HCT116 (cell line): ENCODE measurements at regions not wholly inside any gene's neighbourhood (a gene's known extent, or its start where the extent isn't known, plus 50 kb on each side); places are given as distances from the start of the nearest gene placed in this dataset.

Experiments
- ATAC-seq: fragments of 200-7000 bp; cut with Tn5 transposase; 2 replicates; pipeline ENCODE4 v1.9.1; 2020; ENCODE audit warnings: mild to moderate bottlenecking, moderate library complexity
- BruUV-seq: library from RNA; stranded (reverse); fragments of 400-500 nt; replicated peaks from 2 replicates; lab custom pipeline; 2021; lab: Mats Ljungman, UMichigan
- CTCF ChIA-PET: fragments of 300-600 bp; sonication (Branson Sonifier 250); formaldehyde crosslinking; loops from one replicate; lab custom pipeline; 2021; ENCODE audit warnings: antibody characterized with exemption; lab: Charles Lee
- POLR2A ChIA-PET: fragments of 300-600, 350-600 bp; sonication (Branson Sonifier 250); formaldehyde crosslinking; loops from one replicate; lab custom pipeline; 2021; ENCODE audit warnings: antibody characterized with exemption; lab: Charles Lee
- RAD21 ChIA-PET, 2 experiments: fragments of 300-600 bp; sonication (Branson Sonifier 250); formaldehyde crosslinking; loops; one replicate each; lab custom pipeline; 2023; ENCODE audit warnings: low total read pairs in 2 of 2; ENCODE audit not compliant: uncharacterized antibody in 2 of 2, unreplicated experiment in 2 of 2, low non-redundant PET in 1 of 2; lab: Charles Lee
- DNase-seq: peaks from one replicate; pipeline ENCODE4 v3.0.0-alpha.2; 2010; ENCODE audit warnings: low read depth, low spot score
- H2AFZ ChIP-seq: fragments of 200-600 bp; shearing (Covaris generic), sonication (generic); 2 replicates; pipeline ENCODE4 v1.6.1; 2017; ENCODE audit warnings: low read depth, mixed run types, mixed read lengths, antibody characterized with exemption, low read length; ENCODE audit not compliant: poor library complexity, severe bottlenecking
- H3K27ac ChIP-seq: 2 replicates; pipeline ENCODE4 v1.5.1; 2012; ENCODE audit warnings: low read depth, low read length
- H3K27me3 ChIP-seq: fragments of 200-600 bp; sonication (generic); 2 replicates; pipeline ENCODE4 v1.6.1; 2016; ENCODE audit warnings: mixed run types, low read length, mixed read lengths; ENCODE audit not compliant: insufficient read depth
- H3K36me3 ChIP-seq, 2 experiments: fragments of 200-500 bp in 1 of 2; fragments of 200-600 bp in 1 of 2; sonication (Bioruptor generic) in 1 of 2; sonication (generic) in 1 of 2; 2 replicates each; pipeline versions ENCODE4 v1.5.1 to v1.6.1; 2014 to 2016; ENCODE audit warnings: low read length in 2 of 2, inconsistent platforms in 1 of 2, mixed read lengths in 1 of 2, mixed run types in 1 of 2; ENCODE audit not compliant: insufficient read depth in 2 of 2, control insufficient read depth in 1 of 2
- H3K4me1 ChIP-seq, 2 experiments: fragments of 200-600 bp in 1 of 2; sonication (generic) in 1 of 2; 2 replicates each; pipeline versions ENCODE4 v1.5.1 to v1.6.1; 2012 to 2017; ENCODE audit warnings: low read length in 2 of 2, inconsistent platforms in 1 of 2, mild to moderate bottlenecking in 1 of 2, mixed read lengths in 1 of 2, mixed run types in 1 of 2, moderate library complexity in 1 of 2; ENCODE audit not compliant: insufficient read depth in 2 of 2, control insufficient read depth in 1 of 2
- H3K4me2 ChIP-seq: fragments of 200-600 bp; sonication (generic); 2 replicates; pipeline ENCODE4 v1.6.1; 2017; ENCODE audit warnings: mixed run types, low read length, mixed read lengths
- H3K4me3 ChIP-seq, 2 experiments: fragments of 200-600 bp in 1 of 2; sonication (generic) in 1 of 2; replicated peaks in 1 of 2; 2 replicates each; pipeline ENCODE4 v1.5.1; 2011 to 2016; ENCODE audit warnings: low read length in 2 of 2, control low read depth in 1 of 2, low read depth in 1 of 2, mild to moderate bottlenecking in 1 of 2, mixed read lengths in 1 of 2, mixed run types in 1 of 2
- H3K79me2 ChIP-seq: fragments of 200-600 bp; sonication (generic); 2 replicates; pipeline ENCODE4 v1.6.1; 2017; ENCODE audit warnings: mild to moderate bottlenecking, mixed run types, low read length, moderate library complexity, mixed read lengths; ENCODE audit not compliant: insufficient read depth
- H3K9ac ChIP-seq: fragments of 200-600 bp; sonication (generic); 2 replicates; pipeline ENCODE4 v1.6.1; 2016; ENCODE audit warnings: low read length, mixed read lengths
- H3K9me2 ChIP-seq: fragments of 200-600 bp; sonication (generic), shearing (Covaris generic); 2 replicates; pipeline ENCODE4 v1.6.1; 2017; ENCODE audit warnings: mixed run types, mild to moderate bottlenecking, moderate library complexity; ENCODE audit not compliant: insufficient read depth
- H3K9me3 ChIP-seq, 2 experiments: fragments of 200-500 bp in 1 of 2; fragments of 200-600 bp in 1 of 2; sonication (Bioruptor generic) in 1 of 2; sonication (generic) in 1 of 2; 2 replicates each; pipeline ENCODE4 v1.6.1; 2014 to 2017; ENCODE audit warnings: low read length in 2 of 2, mixed read lengths in 2 of 2, inconsistent platforms in 1 of 2, low read depth in 1 of 2, mild to moderate bottlenecking in 1 of 2, mixed run types in 1 of 2, moderate library complexity in 1 of 2; ENCODE audit not compliant: control insufficient read depth in 1 of 2, insufficient read depth in 1 of 2
- H4K20me1 ChIP-seq: fragments of 200-600 bp; sonication (generic), shearing (Covaris generic); 2 replicates; pipeline ENCODE4 v1.6.1; 2017; ENCODE audit warnings: mixed run types, mild to moderate bottlenecking, moderate library complexity; ENCODE audit not compliant: insufficient read depth
- CBX3 ChIP-seq: IDR thresholded peaks from 2 replicates; pipeline ENCODE4 v1.6.1; 2012; ENCODE audit warnings: low read depth
- EZH2phosphoT487 ChIP-seq: fragments of 200-600 bp; IDR thresholded peaks from 2 replicates; pipeline ENCODE4 v1.6.1; 2018; ENCODE audit warnings: antibody characterized with exemption, borderline replicate concordance
- RAD21 ChIP-seq: IDR thresholded peaks from 2 replicates; pipeline ENCODE4 v1.6.1; 2012; ENCODE audit warnings: low read depth, mild to moderate bottlenecking
- SRF ChIP-seq: IDR thresholded peaks from 2 replicates; pipeline ENCODE4 v1.6.1; 2012; ENCODE audit warnings: low read depth
- intact Hi-C: fragments of 100-400 bp; cut with micrococcal nuclease; formaldehyde crosslinking; loops from 2 replicates; pipeline ENCODE4 v1.10.0; 2022
- TF ChIP-seq, protein P1 (sequence below): IDR thresholded peaks from 2 replicates; pipeline ENCODE4 v1.6.1; 2011; ENCODE audit warnings: mild to moderate bottlenecking, low read length, moderate library complexity; ENCODE audit not compliant: insufficient replicate concordance; ENCODE audit errors: extremely low read depth
- TF ChIP-seq, protein P2 (sequence below), 3 experiments: fragments of 200-600 bp in 1 of 3; sonication (generic) in 1 of 3; IDR thresholded peaks in 2 of 3; conservative IDR thresholded peaks in 1 of 3; 2 replicates each; pipeline ENCODE4 v1.5.1; 2012 to 2017; ENCODE audit warnings: low read depth in 2 of 3, low read length in 2 of 3, antibody characterized with exemption in 1 of 3, borderline replicate concordance in 1 of 3, control low read depth in 1 of 3, mild to moderate bottlenecking in 1 of 3, mixed read lengths in 1 of 3, mixed run types in 1 of 3, moderate library complexity in 1 of 3; ENCODE audit not compliant: insufficient read depth in 1 of 3
- TF ChIP-seq, protein P3 (sequence below): IDR thresholded peaks from 2 replicates; pipeline ENCODE4 v1.6.1; 2012; ENCODE audit warnings: low read depth

DNA sequence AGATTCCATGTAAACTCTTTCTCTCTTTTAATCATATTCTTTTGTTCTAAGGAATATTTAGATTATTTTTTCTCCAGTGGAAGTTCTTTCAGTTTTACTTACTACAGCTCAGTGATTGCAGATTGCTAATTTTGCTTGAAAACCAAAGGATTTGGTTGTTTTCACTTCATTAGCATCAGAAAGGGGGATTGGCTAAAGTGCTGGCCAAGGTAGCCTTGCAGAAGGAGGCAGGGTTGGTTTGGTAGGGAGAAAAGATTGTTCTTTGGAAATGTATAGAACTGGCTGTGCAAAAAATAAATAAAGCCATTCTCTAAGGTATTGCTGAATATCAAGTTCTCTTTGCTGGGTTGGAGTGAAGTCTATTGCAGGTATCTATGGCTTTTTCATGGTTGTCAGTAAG, 92.6 kb downstream of the FAT3 start:
- Histone ChIP-seq H4K20me1 (no peaks in the 10 kb centered on the region), H2AFZ (no peak overlapping the region), H3K9ac (no peak overlapping the region), H3K27ac (no peak overlapping the region), H3K4me2 (no peak overlapping the region), H3K9me3 (peaks cover 10 to 18% of the 10 kb centered on the region in 2 experiments; a peak in 2 of 4 replicates), H3K4me3 (no peak overlapping the region)
- ChIA-PET CTCF (no interaction called here), RAD21 (no interaction called here)
- DNase-seq = no peak
- intact Hi-C loops = no loop called here
- no peak for ATAC-seq
- TF ChIP-seq, protein P1, sequence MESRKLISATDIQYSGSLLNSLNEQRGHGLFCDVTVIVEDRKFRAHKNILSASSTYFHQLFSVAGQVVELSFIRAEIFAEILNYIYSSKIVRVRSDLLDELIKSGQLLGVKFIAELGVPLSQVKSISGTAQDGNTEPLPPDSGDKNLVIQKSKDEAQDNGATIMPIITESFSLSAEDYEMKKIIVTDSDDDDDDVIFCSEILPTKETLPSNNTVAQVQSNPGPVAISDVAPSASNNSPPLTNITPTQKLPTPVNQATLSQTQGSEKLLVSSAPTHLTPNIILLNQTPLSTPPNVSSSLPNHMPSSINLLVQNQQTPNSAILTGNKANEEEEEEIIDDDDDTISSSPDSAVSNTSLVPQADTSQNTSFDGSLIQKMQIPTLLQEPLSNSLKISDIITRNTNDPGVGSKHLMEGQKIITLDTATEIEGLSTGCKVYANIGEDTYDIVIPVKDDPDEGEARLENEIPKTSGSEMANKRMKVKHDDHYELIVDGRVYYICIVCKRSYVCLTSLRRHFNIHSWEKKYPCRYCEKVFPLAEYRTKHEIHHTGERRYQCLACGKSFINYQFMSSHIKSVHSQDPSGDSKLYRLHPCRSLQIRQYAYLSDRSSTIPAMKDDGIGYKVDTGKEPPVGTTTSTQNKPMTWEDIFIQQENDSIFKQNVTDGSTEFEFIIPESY = no peak
- TF ChIP-seq SRF = no peak
- TF ChIP-seq, protein P2, sequence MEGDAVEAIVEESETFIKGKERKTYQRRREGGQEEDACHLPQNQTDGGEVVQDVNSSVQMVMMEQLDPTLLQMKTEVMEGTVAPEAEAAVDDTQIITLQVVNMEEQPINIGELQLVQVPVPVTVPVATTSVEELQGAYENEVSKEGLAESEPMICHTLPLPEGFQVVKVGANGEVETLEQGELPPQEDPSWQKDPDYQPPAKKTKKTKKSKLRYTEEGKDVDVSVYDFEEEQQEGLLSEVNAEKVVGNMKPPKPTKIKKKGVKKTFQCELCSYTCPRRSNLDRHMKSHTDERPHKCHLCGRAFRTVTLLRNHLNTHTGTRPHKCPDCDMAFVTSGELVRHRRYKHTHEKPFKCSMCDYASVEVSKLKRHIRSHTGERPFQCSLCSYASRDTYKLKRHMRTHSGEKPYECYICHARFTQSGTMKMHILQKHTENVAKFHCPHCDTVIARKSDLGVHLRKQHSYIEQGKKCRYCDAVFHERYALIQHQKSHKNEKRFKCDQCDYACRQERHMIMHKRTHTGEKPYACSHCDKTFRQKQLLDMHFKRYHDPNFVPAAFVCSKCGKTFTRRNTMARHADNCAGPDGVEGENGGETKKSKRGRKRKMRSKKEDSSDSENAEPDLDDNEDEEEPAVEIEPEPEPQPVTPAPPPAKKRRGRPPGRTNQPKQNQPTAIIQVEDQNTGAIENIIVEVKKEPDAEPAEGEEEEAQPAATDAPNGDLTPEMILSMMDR (IDR thresholded peaks at IDR 0.05 in 2 of 3, conservative IDR thresholded peaks at IDR 0.05 in 1 of 3; ENCODE audit: borderline replicate concordance in 1 of 3, insufficient read depth in 1 of 3, low read depth in 2 of 3, low read length in 2 of 3) = no peak
- no peak for TF ChIP-seq RAD21
- TF ChIP-seq CBX3 = no peak
- TF ChIP-seq EZH2phosphoT487 = no peak
- TF ChIP-seq, protein P3, sequence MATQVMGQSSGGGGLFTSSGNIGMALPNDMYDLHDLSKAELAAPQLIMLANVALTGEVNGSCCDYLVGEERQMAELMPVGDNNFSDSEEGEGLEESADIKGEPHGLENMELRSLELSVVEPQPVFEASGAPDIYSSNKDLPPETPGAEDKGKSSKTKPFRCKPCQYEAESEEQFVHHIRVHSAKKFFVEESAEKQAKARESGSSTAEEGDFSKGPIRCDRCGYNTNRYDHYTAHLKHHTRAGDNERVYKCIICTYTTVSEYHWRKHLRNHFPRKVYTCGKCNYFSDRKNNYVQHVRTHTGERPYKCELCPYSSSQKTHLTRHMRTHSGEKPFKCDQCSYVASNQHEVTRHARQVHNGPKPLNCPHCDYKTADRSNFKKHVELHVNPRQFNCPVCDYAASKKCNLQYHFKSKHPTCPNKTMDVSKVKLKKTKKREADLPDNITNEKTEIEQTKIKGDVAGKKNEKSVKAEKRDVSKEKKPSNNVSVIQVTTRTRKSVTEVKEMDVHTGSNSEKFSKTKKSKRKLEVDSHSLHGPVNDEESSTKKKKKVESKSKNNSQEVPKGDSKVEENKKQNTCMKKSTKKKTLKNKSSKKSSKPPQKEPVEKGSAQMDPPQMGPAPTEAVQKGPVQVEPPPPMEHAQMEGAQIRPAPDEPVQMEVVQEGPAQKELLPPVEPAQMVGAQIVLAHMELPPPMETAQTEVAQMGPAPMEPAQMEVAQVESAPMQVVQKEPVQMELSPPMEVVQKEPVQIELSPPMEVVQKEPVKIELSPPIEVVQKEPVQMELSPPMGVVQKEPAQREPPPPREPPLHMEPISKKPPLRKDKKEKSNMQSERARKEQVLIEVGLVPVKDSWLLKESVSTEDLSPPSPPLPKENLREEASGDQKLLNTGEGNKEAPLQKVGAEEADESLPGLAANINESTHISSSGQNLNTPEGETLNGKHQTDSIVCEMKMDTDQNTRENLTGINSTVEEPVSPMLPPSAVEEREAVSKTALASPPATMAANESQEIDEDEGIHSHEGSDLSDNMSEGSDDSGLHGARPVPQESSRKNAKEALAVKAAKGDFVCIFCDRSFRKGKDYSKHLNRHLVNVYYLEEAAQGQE = no peak
- TF ChIP-seq, all 23 proteins: peak for 0
- no peaks in the 10 kb centered on the region for H3K4me1 ChIP-seq
- H3K79me2 ChIP-seq = no peaks in the 10 kb centered on the region
- no peaks in the 10 kb centered on the region for H3K27me3 ChIP-seq
- POLR2A ChIA-PET = no interaction called here
- no peaks in the 10 kb centered on the region for H3K9me2 ChIP-seq
- no peaks in the 10 kb centered on the region for H3K36me3 ChIP-seq
- no TSS peak for BruUV-seq
